GM21825 (cell line): ENCODE measurements at regions not wholly inside any gene's neighbourhood (a gene's known extent, or its start where the extent isn't known, plus 50 kb on each side); places are given as distances from the start of the nearest gene placed in this dataset.

Source experiments
- ATAC-seq: cut with Tn5 transposase; IDR thresholded peaks from one replicate; pipeline ENCODE4 v1.9.1; 2021; ENCODE audit warnings: mild to moderate bottlenecking, moderate library complexity; ENCODE audit not compliant: unreplicated experiment

- ATAC-seq, result no peak
Measured at GRCh38 chr1:193320270-193320669, 133.9 kb upstream of the B3GALT2 start.

- ATAC-seq, result no peak
Measured at GRCh38 chr1:193318347-193318746, 131.9 kb upstream of the B3GALT2 start.

DNA sequence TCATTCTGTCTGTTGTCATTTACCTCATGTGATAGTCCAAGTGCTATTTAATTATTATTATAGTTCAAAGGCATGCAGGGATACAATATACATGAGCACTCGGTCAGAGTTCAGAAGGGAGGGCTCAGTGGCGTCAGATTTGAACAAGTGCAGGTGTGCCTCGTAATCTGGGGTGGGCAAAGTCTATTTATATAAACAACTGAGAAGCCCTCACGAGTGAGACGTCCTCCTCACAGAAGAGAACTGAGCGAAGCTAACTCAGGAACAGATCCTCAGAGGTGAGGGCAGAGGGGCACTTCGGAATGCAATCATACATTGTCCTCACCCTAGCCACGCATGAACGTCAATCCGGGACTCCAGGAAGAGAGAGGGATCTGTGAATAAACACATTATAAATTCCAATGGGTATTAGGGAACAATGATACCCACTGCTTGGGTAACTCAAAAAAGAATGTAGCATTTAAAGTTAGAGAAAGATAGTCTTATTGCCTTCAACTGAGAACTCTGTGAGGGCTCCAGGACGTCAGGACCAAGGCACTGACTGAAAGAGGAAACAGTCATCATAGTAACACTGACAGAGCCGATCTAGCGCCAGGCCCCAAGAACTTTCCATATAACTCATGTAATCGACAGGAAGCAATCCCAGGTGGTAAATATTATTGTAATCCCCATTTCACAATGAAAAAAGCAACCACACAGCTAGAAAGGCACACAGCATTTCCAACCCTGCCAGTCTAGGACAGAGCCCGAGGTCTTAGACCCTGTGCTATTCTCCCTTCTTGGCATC lies 127.1 kb upstream of the B3GALT2 start:
- ATAC-seq, result no peak

DNA sequence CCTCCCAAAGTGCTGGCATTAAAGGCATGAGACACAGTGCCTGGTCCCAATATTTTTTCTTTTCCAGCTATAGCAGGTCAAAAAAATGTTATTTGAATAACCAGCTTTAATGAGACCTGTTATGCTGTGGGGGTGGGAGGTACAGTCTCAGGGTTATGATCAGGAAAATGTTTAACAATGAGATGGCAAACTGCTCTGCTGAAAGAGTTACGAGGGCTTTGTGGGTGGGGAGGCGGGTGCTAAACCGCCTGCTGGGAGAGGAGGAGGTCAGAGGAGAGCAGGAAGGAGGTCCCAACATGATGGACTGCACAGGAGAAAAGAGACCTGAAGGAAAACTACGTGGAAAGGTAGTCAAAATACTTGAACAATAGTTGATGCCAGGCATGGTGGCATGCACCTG lies 126.0 kb upstream of the B3GALT2 start:
- ATAC-seq, result no peak

DNA sequence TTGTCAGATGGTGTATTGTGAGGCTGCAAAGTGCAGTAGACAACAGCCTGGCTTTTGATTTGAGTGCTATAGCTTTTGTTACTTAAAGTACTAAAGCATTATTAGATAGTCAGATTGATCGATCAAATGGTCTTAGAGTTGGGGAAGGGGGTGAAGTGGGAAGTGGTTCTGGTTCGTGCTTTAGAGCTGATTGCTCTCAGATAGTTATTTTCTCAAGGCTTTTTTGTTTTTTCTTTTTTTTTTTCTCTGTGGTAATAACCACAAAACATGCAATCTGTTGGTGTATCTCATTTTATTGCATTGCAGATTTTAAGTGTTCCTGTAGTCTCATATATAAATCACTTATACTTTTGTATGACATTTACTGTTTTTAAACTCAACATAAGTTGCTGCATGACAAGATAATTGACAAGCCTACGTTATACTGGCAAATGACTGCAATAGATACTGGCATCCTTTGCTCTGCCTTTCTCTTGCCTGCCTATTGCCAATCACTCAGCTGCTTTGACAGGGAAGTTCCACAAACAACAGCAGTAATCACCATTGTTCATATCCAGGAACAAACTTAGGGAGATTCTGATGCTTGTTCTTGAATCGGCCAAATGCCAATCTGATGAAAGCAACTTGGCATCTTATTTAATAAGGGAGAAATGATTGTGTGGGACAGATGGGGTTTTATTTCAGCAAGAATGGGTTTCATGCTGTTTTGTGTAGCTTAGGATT lies 125.0 kb upstream of the B3GALT2 start:
- ATAC-seq, result no peak

- no peak for ATAC-seq
Measured at GRCh38 chr1:193310564-193310963, 124.2 kb upstream of the B3GALT2 start.

- no peak for ATAC-seq
Measured at GRCh38 chr1:193309936-193310475, 123.6 kb upstream of the B3GALT2 start.

DNA sequence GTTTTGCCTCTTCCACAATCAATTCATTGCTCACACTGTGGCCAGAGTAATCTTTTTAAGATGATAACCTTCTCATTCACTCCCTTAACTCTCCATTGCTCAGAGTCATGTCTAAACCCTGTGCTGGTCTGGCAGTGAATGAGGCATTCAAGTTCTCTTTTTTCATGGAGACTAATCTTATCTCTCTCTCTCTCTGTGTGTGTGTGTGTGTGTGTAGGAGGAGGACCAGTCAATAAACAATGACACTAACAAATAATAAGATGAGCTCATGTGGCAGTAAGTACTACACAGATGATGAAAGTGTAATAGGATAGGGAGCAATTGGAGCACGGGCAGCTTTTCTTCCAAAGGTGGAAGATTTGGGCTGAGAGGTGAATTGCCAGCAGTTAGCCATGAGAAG lies 122.0 kb upstream of the B3GALT2 start:
- ATAC-seq, result no peak

- ATAC-seq, result no peak
Measured at GRCh38 chr1:193306430-193306829, 120.0 kb upstream of the B3GALT2 start.
